Liver (tissue), 3 donors: ENCODE measurements at regions not wholly inside any gene's neighbourhood (a gene's known extent, or its start where the extent isn't known, plus 50 kb on each side); places are given as distances from the start of the nearest gene placed in this dataset.

ENCODE experiments used
- CTCF ChIP-seq: fragments of 150-350 bp; IDR thresholded peaks from 2 replicates; pipeline ENCODE4 v1.5.1; 2017; ENCODE audit warnings: improper control_type of control experiment, low read depth, low read length; ENCODE audit not compliant: missing input control
- HNF4A ChIP-seq, 2 donors: conservative IDR thresholded peaks; 2 replicates each; pipeline ENCODE4 v1.6.1; 2016; ENCODE audit warnings: antibody characterized with exemption in 2 of 2, mild to moderate bottlenecking in 2 of 2
- JUND ChIP-seq, 2 donors: IDR thresholded peaks; 2 replicates each; pipeline ENCODE4 v1.6.1; 2016; ENCODE audit warnings: antibody characterized with exemption in 2 of 2
- MAX ChIP-seq: IDR thresholded peaks from 2 replicates; pipeline ENCODE4 v1.6.1; 2016; ENCODE audit warnings: antibody characterized with exemption
- RAD21 ChIP-seq, 2 donors: IDR thresholded peaks; 2 replicates each; pipeline ENCODE4 v1.6.1; 2016; ENCODE audit warnings: antibody characterized with exemption in 2 of 2, mild to moderate bottlenecking in 2 of 2
- REST ChIP-seq: IDR thresholded peaks from 2 replicates; pipeline ENCODE4 v1.6.1; 2016; ENCODE audit warnings: antibody characterized with exemption, mild to moderate bottlenecking
- SP1 ChIP-seq: IDR thresholded peaks from 2 replicates; pipeline ENCODE4 v1.6.1; 2018; ENCODE audit warnings: antibody characterized with exemption, mild to moderate bottlenecking
- TAF1 ChIP-seq: conservative IDR thresholded peaks from 2 replicates; pipeline ENCODE4 v1.6.1; 2016; ENCODE audit warnings: antibody characterized with exemption, mild to moderate bottlenecking
- ZBTB33 ChIP-seq: IDR thresholded peaks from 2 replicates; pipeline ENCODE4 v1.6.1; 2016; ENCODE audit warnings: antibody characterized with exemption
- donor health status: healthy.
- donor health status: healthy.

- TF ChIP-seq CTCF (no peak), RAD21 (IDR thresholded peaks at IDR 0.05) (no peak), ZBTB33 (no peak), JUND (IDR thresholded peaks at IDR 0.05) (no peak), MAX (no peak), TAF1 (no peak), SP1 (no peak), HNF4A (conservative IDR thresholded peaks at IDR 0.05) (no peak), REST (no peak)
These were observed 368.0 kb upstream of the ATP10A start for GRCh38 chr15:26231096-26231495.
